H1 (cell line): ENCODE measurements at regions not wholly inside any gene's neighbourhood (a gene's known extent, or its start where the extent isn't known, plus 50 kb on each side); places are given as distances from the start of the nearest gene placed in this dataset.

ENCODE experiments used
- CREB1 ChIP-seq: IDR thresholded peaks from 2 replicates; pipeline ENCODE4 v1.6.1; 2012; ENCODE audit warnings: inconsistent platforms
- EP300 ChIP-seq, 2 experiments: IDR thresholded peaks; 1 replicate in 1 of 2; 2 replicates in 1 of 2; pipeline ENCODE4 v1.6.1; 2011 to 2012; ENCODE audit warnings: low read depth in 2 of 2, low read length in 2 of 2, mild to moderate bottlenecking in 2 of 2, borderline replicate concordance in 1 of 2, inconsistent platforms in 1 of 2, moderate library complexity in 1 of 2
- GABPA ChIP-seq: IDR thresholded peaks from 2 replicates; pipeline ENCODE4 v1.6.1; 2011; ENCODE audit warnings: mild to moderate bottlenecking, low read length, moderate library complexity, borderline replicate concordance; ENCODE audit not compliant: insufficient read depth
- MAFK ChIP-seq: IDR thresholded peaks from 2 replicates; pipeline ENCODE4 v1.6.1; 2012; ENCODE audit warnings: low read depth, mild to moderate bottlenecking, improper control_type of control experiment, low read length
- NRF1 ChIP-seq: IDR thresholded peaks from 2 replicates; pipeline ENCODE4 v1.6.1; 2011; ENCODE audit warnings: mild to moderate bottlenecking, low read depth, low read length, improper control_type of control experiment
- POLR2A ChIP-seq, 2 experiments: IDR thresholded peaks; 1 replicate in 1 of 2; 2 replicates in 1 of 2; pipeline ENCODE4 v1.6.1; 2011; ENCODE audit warnings: low read depth in 2 of 2, low read length in 2 of 2, mild to moderate bottlenecking in 2 of 2; ENCODE audit errors: control extremely low read depth in 1 of 2
- POLR2AphosphoS5 ChIP-seq: IDR thresholded peaks from 2 replicates; pipeline ENCODE4 v1.6.1; 2011; ENCODE audit warnings: low read depth, low read length
- RBBP5 ChIP-seq: IDR thresholded peaks from 2 replicates; pipeline ENCODE4 v1.7.1; 2012; ENCODE audit warnings: low read depth, mild to moderate bottlenecking, inconsistent platforms, low read length, moderate library complexity, borderline replicate concordance
- RFX5 ChIP-seq: IDR thresholded peaks from 2 replicates; pipeline ENCODE4 v1.6.1; 2011; ENCODE audit warnings: low read depth, low read length, improper control_type of control experiment, borderline replicate concordance
- RXRA ChIP-seq: IDR thresholded peaks from 2 replicates; pipeline ENCODE4 v1.6.1; 2011; ENCODE audit warnings: low read depth, mild to moderate bottlenecking, low read length, moderate library complexity; ENCODE audit not compliant: insufficient read depth
- SUZ12 ChIP-seq: fragments of 200-600 bp; sonication (generic); IDR thresholded peaks from 2 replicates; pipeline ENCODE4 v1.6.1; 2012; ENCODE audit warnings: mild to moderate bottlenecking, inconsistent platforms, low read length, moderate library complexity, mixed read lengths
- TF ChIP-seq, protein P1 (sequence below): IDR thresholded peaks from 2 replicates; pipeline ENCODE4 v1.6.1; 2011; ENCODE audit warnings: low read length, improper control_type of control experiment
- TF ChIP-seq, protein P2 (sequence below), 3 experiments: IDR thresholded peaks; 1 replicate in 2 of 3; 2 replicates in 1 of 3; pipeline versions ENCODE4 v1.5.1 to v1.6.1; 2011; ENCODE audit warnings: low read length in 3 of 3, mild to moderate bottlenecking in 3 of 3, inconsistent platforms in 2 of 3, low read depth in 1 of 3, moderate library complexity in 1 of 3; ENCODE audit not compliant: insufficient read depth in 1 of 3; ENCODE audit errors: control extremely low read depth in 1 of 3
- TF ChIP-seq, protein P3 (sequence below): IDR thresholded peaks from 2 replicates; pipeline ENCODE4 v1.6.1; 2012; ENCODE audit warnings: inconsistent platforms

DNA sequence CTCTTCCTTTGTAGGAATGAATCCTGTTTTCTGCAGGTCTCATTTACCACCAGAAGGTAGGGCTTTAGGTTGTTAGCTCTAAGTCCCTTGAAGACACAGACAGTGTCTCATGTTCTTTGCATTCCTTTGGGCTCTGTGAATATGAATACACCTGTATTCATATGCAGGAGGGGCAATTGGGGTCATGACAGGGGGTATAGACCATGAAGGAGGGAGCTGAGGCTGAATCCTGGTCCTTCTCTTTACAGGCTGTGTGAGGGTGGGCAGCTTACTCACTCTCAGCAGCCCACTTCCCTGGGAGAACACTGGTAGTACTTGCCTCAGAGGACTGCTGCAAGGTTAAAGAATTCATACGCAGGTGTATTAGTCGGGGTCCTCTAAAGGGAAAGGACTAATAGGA lies 267.2 kb upstream of the MGMT start:
- TF ChIP-seq RFX5 (no peak), NRF1 (no peak), GABPA (no peak), POLR2AphosphoS5 (no peak), RBBP5 (no peak), SUZ12 (no peak), CREB1 (no peak), RXRA (no peak), EP300 (IDR thresholded peaks at IDR 0.05; ENCODE audit: borderline replicate concordance in 1 of 2, low read depth in 2 of 2, low read length in 2 of 2) (no peak), MAFK (no peak), POLR2A (IDR thresholded peaks at IDR 0.05; ENCODE audit: control extremely low read depth in 1 of 2, low read depth in 2 of 2, low read length in 2 of 2) (no peak)
- TF ChIP-seq, protein P1, sequence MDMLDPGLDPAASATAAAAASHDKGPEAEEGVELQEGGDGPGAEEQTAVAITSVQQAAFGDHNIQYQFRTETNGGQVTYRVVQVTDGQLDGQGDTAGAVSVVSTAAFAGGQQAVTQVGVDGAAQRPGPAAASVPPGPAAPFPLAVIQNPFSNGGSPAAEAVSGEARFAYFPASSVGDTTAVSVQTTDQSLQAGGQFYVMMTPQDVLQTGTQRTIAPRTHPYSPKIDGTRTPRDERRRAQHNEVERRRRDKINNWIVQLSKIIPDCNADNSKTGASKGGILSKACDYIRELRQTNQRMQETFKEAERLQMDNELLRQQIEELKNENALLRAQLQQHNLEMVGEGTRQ = no peak
- TF ChIP-seq, protein P2, sequence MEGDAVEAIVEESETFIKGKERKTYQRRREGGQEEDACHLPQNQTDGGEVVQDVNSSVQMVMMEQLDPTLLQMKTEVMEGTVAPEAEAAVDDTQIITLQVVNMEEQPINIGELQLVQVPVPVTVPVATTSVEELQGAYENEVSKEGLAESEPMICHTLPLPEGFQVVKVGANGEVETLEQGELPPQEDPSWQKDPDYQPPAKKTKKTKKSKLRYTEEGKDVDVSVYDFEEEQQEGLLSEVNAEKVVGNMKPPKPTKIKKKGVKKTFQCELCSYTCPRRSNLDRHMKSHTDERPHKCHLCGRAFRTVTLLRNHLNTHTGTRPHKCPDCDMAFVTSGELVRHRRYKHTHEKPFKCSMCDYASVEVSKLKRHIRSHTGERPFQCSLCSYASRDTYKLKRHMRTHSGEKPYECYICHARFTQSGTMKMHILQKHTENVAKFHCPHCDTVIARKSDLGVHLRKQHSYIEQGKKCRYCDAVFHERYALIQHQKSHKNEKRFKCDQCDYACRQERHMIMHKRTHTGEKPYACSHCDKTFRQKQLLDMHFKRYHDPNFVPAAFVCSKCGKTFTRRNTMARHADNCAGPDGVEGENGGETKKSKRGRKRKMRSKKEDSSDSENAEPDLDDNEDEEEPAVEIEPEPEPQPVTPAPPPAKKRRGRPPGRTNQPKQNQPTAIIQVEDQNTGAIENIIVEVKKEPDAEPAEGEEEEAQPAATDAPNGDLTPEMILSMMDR (IDR thresholded peaks at IDR 0.05; ENCODE audit: control extremely low read depth in 1 of 3, insufficient read depth in 1 of 3, low read depth in 1 of 3, low read length in 3 of 3) = no peak
- TF ChIP-seq, protein P3, sequence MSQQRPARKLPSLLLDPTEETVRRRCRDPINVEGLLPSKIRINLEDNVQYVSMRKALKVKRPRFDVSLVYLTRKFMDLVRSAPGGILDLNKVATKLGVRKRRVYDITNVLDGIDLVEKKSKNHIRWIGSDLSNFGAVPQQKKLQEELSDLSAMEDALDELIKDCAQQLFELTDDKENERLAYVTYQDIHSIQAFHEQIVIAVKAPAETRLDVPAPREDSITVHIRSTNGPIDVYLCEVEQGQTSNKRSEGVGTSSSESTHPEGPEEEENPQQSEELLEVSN = no peak
